Tibial nerve (tissue), 4 donors: ENCODE measurements at regions not wholly inside any gene's neighbourhood (a gene's known extent, or its start where the extent isn't known, plus 50 kb on each side); places are given as distances from the start of the nearest gene placed in this dataset.

Source experiments
- DNase-seq, 2 donors: peaks; one replicate each; pipeline ENCODE4 v3.0.0-alpha.2; 2019; ENCODE audit warnings: low spot score in 2 of 2
- H3K27ac ChIP-seq, 4 donors: fragments of 200-600 bp; sonication (generic) in 3 of 4; one replicate each; pipeline ENCODE4 v1.5.1; 2017 to 2019; ENCODE audit warnings: mild to moderate bottlenecking in 1 of 4
- H3K27me3 ChIP-seq, 2 donors: fragments of 200-600 bp; sonication (generic) in 1 of 2; one replicate each; pipeline versions ENCODE4 v1.5.1 to v1.6.0; 2017 to 2019
- H3K36me3 ChIP-seq, 3 donors: fragments of 200-600 bp; sonication (generic); one replicate each; pipeline ENCODE4 v1.5.1; 2018 to 2019
- H3K4me1 ChIP-seq, 4 donors: fragments of 200-600 bp; sonication (generic) in 3 of 4; one replicate each; pipeline ENCODE4 v1.5.1; 2017 to 2019
- H3K4me3 ChIP-seq, 4 donors: fragments of 200-600 bp; sonication (generic) in 3 of 4; one replicate each; pipeline ENCODE4 v1.5.1; 2017 to 2019; ENCODE audit warnings: mild to moderate bottlenecking in 1 of 4, moderate library complexity in 1 of 4
- H3K9me3 ChIP-seq, 4 donors: fragments of 200-600 bp; sonication (generic) in 3 of 4; one replicate each; pipeline ENCODE4 v1.5.1; 2017 to 2019
- CTCF ChIP-seq, 5 experiments: fragments of 200-600 bp in 3 of 5; fragments of 450-650 bp in 2 of 5; sonication (generic) in 3 of 5; IDR thresholded peaks; one replicate each; pipeline ENCODE4 v1.5.1; 2016 to 2019; ENCODE audit warnings: antibody characterized with exemption in 5 of 5, mild to moderate bottlenecking in 3 of 5, moderate library complexity in 2 of 5
- EP300 ChIP-seq, 2 donors: sonication (generic); formaldehyde crosslinking; IDR thresholded peaks; one replicate each; pipeline ENCODE4 v1.6.1; 2017; ENCODE audit warnings: antibody characterized with exemption in 2 of 2, mild to moderate bottlenecking in 1 of 2
- POLR2A ChIP-seq, 2 donors: fragments of 450-650 bp; IDR thresholded peaks; one replicate each; pipeline ENCODE4 v1.6.1; 2017; ENCODE audit warnings: antibody characterized with exemption in 2 of 2, mild to moderate bottlenecking in 2 of 2, moderate library complexity in 2 of 2
- WGBS, 2 donors: methylation state at CpG; one replicate each; pipeline ENCODE4 v1.1.5; 2018; 5-methylcytosine and 5-hydroxymethylcytosine counted together

GRCh38 chr16:6496996-6497395, 835.6 kb upstream of the RBFOX1 start:
- DNase-seq = no peak
- no peak overlapping the region for H3K27ac ChIP-seq
- H3K9me3 ChIP-seq = peaks cover 0 to 6% (median 0%) of the 10 kb centered on the region in 4 donors
- H3K36me3 ChIP-seq = no peaks in the 10 kb centered on the region
- WGBS, 2 donors = 73 to 83% methylated on average over 2 of the region's 2 CpGs
- TF ChIP-seq CTCF (IDR thresholded peaks at IDR 0.05) = no peak
- TF ChIP-seq POLR2A (IDR thresholded peaks at IDR 0.05) = no peak
- no peak for TF ChIP-seq EP300 (IDR thresholded peaks at IDR 0.05)
- H3K4me1 ChIP-seq = no peaks in the 10 kb centered on the region
- H3K27me3 ChIP-seq = no peaks in the 10 kb centered on the region
- no peak overlapping the region for H3K4me3 ChIP-seq

- no peaks in the 10 kb centered on the region for H3K27me3 ChIP-seq
- TF ChIP-seq EP300 (IDR thresholded peaks at IDR 0.05) (no peak), POLR2A (IDR thresholded peaks at IDR 0.05) (no peak), CTCF (IDR thresholded peaks at IDR 0.05) (no peak)
- WGBS, 2 donors = 63 to 72% methylated on average over 7 of the region's 7 CpGs
Measured at GRCh38 chr16:6495486-6496210, 837.0 kb upstream of the RBFOX1 start.

GRCh38 chr16:6494716-6495115, 837.9 kb upstream of the RBFOX1 start:
- Histone ChIP-seq H3K4me3 (no peak overlapping the region), H3K27me3 (no peaks in the 10 kb centered on the region), H3K4me1 (no peaks in the 10 kb centered on the region), H3K36me3 (no peaks in the 10 kb centered on the region), H3K27ac (no peak overlapping the region), H3K9me3 (no peaks in the 10 kb centered on the region)
- 88 to 90% methylated on average over 6 of the region's 6 CpGs for WGBS, 2 donors
- TF ChIP-seq EP300 (IDR thresholded peaks at IDR 0.05) (no peak), CTCF (IDR thresholded peaks at IDR 0.05) (no peak), POLR2A (IDR thresholded peaks at IDR 0.05) (no peak)
- no peak for DNase-seq

More at GRCh38 chr16:6495486-6496210, 837.0 kb upstream of the RBFOX1 start:
- Histone ChIP-seq H3K4me3 (no peak overlapping the region), H3K9me3 (no peaks in the 10 kb centered on the region), H3K4me1 (no peaks in the 10 kb centered on the region), H3K27ac (no peak overlapping the region), H3K36me3 (no peaks in the 10 kb centered on the region)
- DNase-seq = no peak

GRCh38 chr16:6493555-6493954, 839.1 kb upstream of the RBFOX1 start:
- Histone ChIP-seq H3K27me3 (no peaks in the 10 kb centered on the region), H3K27ac (no peak overlapping the region), H3K4me3 (no peak overlapping the region), H3K4me1 (no peaks in the 10 kb centered on the region), H3K36me3 (no peaks in the 10 kb centered on the region), H3K9me3 (no peaks in the 10 kb centered on the region)
- TF ChIP-seq CTCF (IDR thresholded peaks at IDR 0.05) (no peak), EP300 (IDR thresholded peaks at IDR 0.05) (no peak), POLR2A (IDR thresholded peaks at IDR 0.05) (no peak)
- WGBS, 2 donors = 84 to 91% methylated on average over 6 of the region's 6 CpGs
- DNase-seq = no peak

GRCh38 chr16:6492742-6493141, 839.9 kb upstream of the RBFOX1 start:
- TF ChIP-seq POLR2A (IDR thresholded peaks at IDR 0.05) (no peak), CTCF (IDR thresholded peaks at IDR 0.05) (no peak), EP300 (IDR thresholded peaks at IDR 0.05) (no peak)

More at GRCh38 chr16:6492742-6493141, 839.9 kb upstream of the RBFOX1 start:
- no peaks in the 10 kb centered on the region for H3K9me3 ChIP-seq
- H3K27ac ChIP-seq = no peak overlapping the region
- no peaks in the 10 kb centered on the region for H3K27me3 ChIP-seq
- H3K36me3 ChIP-seq = no peaks in the 10 kb centered on the region
- no peaks in the 10 kb centered on the region for H3K4me1 ChIP-seq
- H3K4me3 ChIP-seq = no peak overlapping the region
- no peak for DNase-seq
